GM19467 (cell line): ENCODE measurements at regions not wholly inside any gene's neighbourhood (a gene's known extent, or its start where the extent isn't known, plus 50 kb on each side); places are given as distances from the start of the nearest gene placed in this dataset.
"Not testable (repeated sequence)": the region's sequence is repeated elsewhere in the genome, so short reads cannot be mapped to it uniquely, and the experiment has no call there.

Experiments used
- ATAC-seq: cut with Tn5 transposase; IDR thresholded peaks from one replicate; pipeline ENCODE4 v1.9.1; 2021; ENCODE audit warnings: mild to moderate bottlenecking, moderate library complexity; ENCODE audit not compliant: unreplicated experiment

- ATAC-seq, result no peak
Observed at GRCh38 chr12:70069221-70070105, 173.8 kb upstream of the CNOT2 start.

DNA sequence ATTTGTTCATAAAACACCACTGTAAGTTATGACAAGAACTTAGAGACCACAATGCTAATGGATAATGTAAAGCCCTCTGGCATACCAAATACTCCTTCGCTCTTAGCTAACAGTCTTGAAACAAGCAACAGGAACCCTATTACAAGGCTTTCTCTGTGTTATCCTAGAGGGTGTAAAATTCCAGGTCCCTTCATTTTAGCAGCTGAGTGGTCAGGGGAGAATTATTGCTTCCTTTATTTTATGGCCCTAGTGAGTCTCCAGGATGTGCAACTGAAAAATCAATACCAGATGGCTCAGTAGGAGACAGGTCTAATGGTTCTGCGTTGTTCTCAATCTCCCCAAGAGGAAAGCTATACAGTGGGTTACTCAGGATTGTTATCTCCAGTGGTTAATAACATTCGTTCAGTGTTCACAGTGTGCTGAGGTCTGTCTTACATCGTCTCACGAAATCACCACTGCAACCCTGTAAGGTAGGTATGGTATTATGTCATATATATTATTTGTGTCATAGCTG lies 172.7 kb upstream of the CNOT2 start:
- no peak for ATAC-seq

GRCh38 chr12:70074510-70074909 lies 168.7 kb upstream of the CNOT2 start:
- no peak for ATAC-seq

GRCh38 chr12:70077441-70077840 lies 165.8 kb upstream of the CNOT2 start:
- no peak for ATAC-seq

DNA sequence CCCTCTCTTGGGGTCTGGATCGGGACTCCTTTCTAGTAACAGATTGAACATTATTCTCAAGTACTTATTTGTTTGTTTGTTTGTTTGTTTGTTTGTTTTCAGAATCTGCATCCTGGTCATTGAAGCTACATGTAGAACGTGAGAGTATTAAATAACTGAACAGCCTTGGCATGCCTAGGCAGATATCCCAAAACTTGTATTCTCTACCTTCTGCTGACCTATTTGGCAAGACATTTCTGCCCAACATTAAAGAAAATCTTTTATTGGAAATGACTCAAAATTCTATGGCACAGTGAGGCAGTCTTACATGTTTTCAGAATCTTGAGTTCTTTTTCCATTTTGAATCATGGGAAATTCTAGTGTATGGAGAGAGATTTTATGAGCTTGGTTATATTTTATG lies 165.1 kb upstream of the CNOT2 start:
- no peak for ATAC-seq

DNA sequence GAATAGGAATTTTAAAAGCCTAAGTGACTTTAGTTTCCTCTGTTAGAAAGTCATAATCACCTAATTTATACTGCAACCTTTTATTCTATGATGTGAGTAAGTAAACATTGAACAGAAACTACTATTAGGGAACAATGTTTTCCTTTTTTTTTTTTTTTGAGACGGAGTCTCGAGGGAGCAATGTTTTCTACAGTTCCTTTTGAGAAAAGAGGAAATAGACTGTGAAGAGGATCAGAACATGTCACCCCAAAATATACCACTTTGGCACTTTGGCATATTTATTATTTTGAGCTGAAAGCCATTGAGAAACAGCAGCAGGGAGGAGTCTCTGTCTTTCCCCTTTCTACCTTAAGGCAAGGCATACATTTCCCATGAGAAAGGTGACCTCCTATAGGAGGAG lies 162.7 kb upstream of the CNOT2 start:
- no peak for ATAC-seq

GRCh38 chr12:70082997-70083676 lies 160.1 kb upstream of the CNOT2 start:
- no peak for ATAC-seq

DNA sequence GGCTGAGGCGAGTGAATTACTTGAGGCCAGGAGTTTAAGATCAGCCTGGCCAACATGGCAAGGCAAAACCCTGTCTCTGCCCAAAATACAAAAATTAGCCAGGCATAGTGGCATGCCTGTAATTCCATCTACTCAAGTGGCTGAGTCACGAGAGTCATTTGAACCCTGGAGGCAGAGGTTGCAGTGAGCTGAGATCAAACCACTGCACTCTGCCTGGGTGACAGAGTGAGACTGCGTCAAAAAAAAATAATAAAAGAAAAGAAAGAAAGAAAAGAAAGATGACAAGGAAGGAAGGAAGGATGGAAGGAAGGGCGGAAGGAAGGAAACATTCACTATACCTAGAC lies 159.6 kb upstream of the CNOT2 start:
- no peak for ATAC-seq

DNA sequence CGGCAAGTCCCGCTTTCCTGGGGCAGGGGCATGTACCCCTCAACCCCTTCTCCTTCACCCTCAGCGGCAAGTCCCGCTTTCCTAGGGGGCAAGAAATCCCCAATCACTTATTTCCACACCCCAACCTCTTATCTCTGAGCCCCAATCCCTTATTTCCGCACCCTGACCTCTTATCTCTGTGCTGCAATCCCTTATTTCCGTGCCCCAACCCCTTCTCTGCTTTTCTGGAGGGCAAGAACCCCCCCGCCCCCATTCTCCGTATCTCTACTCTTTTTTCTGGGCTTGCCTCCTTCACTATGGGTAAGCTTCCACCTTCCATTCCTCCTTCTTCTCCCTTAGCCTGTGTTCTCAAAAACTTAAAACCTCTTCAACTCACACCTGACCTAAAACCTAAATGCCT lies 156.9 kb upstream of the CNOT2 start:
- ATAC-seq, result not testable (repeated sequence)

- no peak for ATAC-seq
Observed at GRCh38 chr12:70091021-70091521, 152.2 kb upstream of the CNOT2 start.

DNA sequence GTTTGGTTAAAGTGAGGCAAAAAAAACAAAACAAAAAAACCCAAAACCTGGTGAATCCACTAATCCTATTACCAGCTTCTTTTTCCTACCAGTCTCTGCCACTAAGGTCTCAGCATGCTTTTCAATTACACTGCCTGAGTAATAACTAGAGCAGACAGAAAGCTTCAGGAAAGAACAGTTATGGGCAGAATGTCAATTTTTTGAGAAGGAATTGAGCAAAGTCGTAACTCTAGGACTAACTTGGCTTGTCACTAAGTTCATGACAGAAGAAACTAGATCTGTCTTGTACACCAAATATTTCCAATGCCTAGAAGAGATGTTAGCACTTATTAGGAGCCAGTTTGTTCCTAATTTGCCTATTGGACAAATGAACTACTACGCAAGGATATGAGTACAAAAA lies 148.8 kb upstream of the CNOT2 start:
- ATAC-seq, result no peak

DNA sequence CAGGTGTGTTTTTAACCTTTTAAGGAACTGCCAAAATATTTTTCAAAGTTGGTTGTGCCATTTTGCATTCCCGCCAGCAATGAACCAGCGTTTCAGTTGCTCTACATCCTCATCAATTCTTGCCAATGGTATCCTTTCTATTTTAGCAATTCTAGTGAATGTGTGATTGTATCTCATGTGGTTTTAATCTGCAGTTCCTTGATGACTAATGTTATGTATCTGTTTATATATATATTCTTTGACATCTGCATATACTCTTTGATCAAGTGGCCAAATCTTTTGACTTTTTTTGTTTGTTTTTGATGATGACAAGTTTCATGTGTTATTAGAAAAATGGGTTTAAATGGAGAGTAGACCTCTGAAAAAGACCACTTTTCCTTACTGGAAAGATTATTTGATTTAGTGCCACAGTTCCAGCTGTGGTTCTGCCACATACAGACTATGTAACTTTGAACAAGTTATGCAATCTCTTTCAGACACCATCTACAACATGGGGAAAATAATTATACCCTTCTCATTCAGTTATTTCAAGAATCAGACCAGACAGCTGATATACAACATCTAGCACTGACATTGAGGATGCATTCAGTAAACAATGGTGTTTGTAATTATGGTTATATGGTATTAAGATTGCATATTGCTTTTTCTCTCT lies 146.3 kb upstream of the CNOT2 start:
- no peak for ATAC-seq

DNA sequence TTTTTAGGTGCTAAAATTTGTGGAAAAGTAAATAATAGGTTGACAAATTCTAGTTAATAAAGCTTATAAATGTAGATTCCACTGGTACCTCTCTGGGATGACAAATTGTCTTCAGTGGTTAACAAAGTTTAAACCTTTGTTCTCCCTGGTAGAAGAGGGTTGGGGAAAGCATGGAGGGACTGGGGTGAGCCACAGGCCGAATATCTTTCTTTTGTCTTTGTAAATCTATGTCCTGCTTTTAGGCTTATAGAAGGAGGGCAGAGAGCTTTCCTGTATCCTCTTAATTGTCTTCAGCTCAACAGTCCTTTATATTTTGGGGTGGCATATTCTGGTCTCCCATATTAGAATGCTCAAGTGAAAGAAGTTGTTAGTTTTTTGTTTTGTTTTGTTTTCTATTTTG lies 142.2 kb upstream of the CNOT2 start:
- no peak for ATAC-seq

GRCh38 chr12:70106347-70106746 lies 136.9 kb upstream of the CNOT2 start:
- ATAC-seq, result no peak

GRCh38 chr12:70110085-70110484 lies 133.1 kb upstream of the CNOT2 start:
- no peak for ATAC-seq

GRCh38 chr12:70117670-70118069 lies 125.6 kb upstream of the CNOT2 start:
- ATAC-seq, result no peak

DNA sequence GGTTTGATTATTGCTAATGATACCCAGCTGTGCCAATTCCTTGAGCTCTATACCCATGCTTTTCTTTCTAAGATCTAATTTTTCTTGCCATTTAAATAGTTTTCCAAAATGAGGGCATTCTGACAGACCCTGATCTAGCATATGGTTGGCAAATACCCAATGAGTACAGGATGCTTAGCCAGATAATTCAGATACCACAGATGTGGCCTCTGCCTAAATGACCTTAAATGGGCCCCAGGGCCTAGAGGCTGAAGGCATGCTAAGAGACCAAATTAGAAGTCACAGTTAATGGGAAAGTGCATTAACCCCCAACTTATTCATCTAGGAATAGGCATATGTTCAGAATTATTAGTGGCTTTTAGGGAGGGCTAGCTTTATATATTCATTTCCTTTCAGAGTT lies 122.3 kb upstream of the CNOT2 start:
- ATAC-seq, result no peak

DNA sequence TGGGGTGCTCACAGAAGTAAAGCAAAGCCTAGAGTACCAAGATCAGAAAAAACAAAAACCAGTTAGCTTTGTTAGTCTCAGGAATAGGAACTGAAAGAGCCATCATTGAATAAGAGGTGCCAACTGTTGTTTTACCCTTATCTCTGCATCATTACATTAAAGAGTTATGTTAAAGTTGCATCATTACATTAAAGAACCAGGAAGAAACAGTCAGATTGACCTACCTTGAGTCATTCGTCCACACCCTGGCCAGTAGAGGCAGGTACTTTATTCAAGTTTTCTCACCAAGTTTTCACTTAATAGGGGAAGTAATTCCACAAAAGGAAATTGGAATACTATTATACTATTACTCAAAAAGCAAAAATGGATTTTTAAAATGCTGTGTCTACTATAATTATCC lies 121.7 kb upstream of the CNOT2 start:
- ATAC-seq, result no peak

- ATAC-seq, result no peak
Observed at GRCh38 chr12:70122804-70123203, 120.4 kb upstream of the CNOT2 start.

DNA sequence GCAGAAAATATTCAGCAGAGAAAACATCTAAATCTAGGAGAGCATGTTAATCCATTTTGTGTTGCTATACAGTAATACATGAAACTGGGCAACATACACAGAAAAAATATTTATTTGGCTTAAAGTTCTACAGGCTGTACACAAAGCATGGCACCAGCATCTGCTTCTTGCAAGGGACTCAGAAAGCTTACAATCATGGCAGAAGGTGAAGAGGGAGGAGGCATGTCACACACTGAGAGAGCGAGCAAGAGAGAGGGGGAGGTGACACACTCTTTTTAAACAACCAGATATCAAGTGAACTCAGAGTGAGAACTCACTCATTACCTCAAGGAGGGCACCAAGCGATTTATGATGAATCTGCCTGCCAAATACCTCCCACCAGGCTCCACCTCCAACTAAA lies 94.2 kb upstream of the CNOT2 start:
- ATAC-seq, result no peak

GRCh38 chr12:70149665-70150064 lies 93.6 kb upstream of the CNOT2 start:
- no peak for ATAC-seq

GRCh38 chr12:70150230-70150629 lies 93.0 kb upstream of the CNOT2 start:
- ATAC-seq, result no peak
